ENCODE measurements at regions not wholly inside any gene's neighbourhood (a gene's known extent, or its start where the extent isn't known, plus 50 kb on each side); places are given as distances from the start of the nearest gene placed in this dataset.

DNA sequence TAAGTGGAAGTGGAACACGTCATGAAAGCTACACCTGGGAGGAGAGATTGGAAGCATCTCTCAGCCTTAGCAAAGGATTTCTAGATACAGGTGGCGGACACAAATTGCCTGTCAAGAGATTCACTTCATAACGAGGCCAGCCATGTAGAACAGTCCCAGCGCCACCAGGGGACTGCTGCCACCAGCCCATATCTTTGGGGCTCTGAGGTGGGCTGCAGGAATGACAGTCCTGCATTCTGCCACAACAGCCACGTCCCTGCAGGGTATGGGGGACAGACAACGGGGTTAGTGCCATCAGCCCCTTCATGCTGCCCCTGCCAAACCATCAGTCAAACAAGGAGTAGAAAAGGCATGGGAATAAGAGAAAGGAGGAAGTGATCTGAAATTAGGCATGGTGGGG is 81.2 kb upstream of the SASH1 start:
- H3K4me3 ChIP-seq (ENCODE audit: low read depth, low read length) = no peak overlapping the region
- no peak for TF ChIP-seq CTCF (IDR thresholded peaks at IDR 0.05; ENCODE audit: low read depth, low read length)

DNA sequence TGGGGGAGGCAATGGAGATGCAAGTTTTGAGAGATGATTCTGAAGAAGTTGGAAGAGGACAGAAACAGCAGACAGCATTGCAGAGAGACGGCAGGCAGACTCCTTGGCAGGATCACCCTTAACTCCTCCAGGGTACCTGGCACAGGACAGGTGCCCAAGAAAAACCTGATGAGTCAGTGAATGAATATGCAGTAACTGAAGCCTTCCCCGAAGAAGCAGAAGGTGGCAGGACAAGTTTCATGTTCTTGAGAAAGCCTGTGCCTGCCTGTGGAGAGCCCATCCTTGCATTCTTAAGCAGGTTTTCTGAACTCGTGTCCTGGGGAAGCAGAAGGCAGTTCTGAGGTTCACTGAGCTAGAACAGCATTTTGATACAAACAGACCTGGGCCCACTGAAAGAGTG is 79.6 kb upstream of the SASH1 start:
- no peak for TF ChIP-seq CTCF (IDR thresholded peaks at IDR 0.05; ENCODE audit: low read depth, low read length)

DNA sequence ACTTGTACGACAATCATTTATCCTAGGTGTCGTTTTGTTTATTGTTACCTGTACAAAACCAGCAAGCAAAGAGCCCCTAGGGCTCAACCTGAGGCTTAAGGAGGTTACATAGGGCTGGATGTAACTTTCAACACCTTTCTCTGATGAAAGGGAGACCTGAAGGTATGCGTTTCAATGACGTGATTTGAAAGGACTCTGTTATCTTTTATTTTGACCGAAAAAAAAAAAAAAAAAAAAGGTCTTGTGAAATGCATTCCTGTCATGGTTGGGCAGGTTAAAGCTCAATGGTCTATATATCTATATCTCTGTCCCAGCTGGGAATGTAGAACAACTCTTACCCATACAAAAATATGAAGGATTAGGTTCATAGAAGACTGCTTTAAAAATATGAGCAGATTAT is 78.7 kb upstream of the SASH1 start:
- TF ChIP-seq CTCF (IDR thresholded peaks at IDR 0.05; ENCODE audit: low read depth, low read length) = no peak
- H3K4me3 ChIP-seq (ENCODE audit: low read depth, low read length) = no peak overlapping the region

More for the DNA sequence above, 79.6 kb upstream of the SASH1 start:
- no peak overlapping the region for H3K4me3 ChIP-seq (ENCODE audit: low read depth, low read length)

DNA sequence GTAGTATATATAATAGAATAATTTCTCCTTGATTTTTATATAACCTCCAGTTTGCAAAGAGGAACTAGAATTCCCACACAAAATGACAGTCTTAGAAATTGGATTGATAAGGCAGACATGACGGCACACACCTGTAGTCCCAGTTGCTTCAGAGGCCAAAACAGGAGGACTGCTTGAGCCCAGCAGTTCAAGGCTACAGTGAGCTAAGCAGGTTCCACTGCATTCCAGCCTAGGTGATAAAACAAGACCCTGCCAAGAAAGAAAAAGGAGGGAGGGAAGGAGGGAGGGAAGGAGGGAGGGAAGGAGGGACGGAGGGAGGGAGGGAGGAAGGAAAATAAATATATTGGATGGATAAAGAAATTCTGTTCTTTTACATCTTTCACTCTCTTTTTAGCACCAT is 77.6 kb upstream of the SASH1 start:
- TF ChIP-seq CTCF (IDR thresholded peaks at IDR 0.05; ENCODE audit: low read depth, low read length) = no peak
- H3K4me3 ChIP-seq (ENCODE audit: low read depth, low read length) = no peak overlapping the region

GRCh38 chr6:148269386-148269785 is 73.3 kb upstream of the SASH1 start:
- H3K4me3 ChIP-seq (ENCODE audit: low read depth, low read length) = no peak overlapping the region
- TF ChIP-seq CTCF (IDR thresholded peaks at IDR 0.05; ENCODE audit: low read depth, low read length) = no peak

GRCh38 chr6:148271711-148272439 is 70.8 kb upstream of the SASH1 start:
- H3K4me3 ChIP-seq (ENCODE audit: low read depth, low read length) = peak overlapping the region; percentile 55
- no peak for TF ChIP-seq CTCF (IDR thresholded peaks at IDR 0.05; ENCODE audit: low read depth, low read length)

- TF ChIP-seq CTCF (IDR thresholded peaks at IDR 0.05; ENCODE audit: low read depth, low read length) = no peak
- peak overlapping the region; percentile 55 for H3K4me3 ChIP-seq (ENCODE audit: low read depth, low read length)
These were observed 70.0 kb upstream of the SASH1 start for GRCh38 chr6:148272597-148272996.

Measured in WI38 (cell line).